ENCODE measurements at regions not wholly inside any gene's neighbourhood (a gene's known extent, or its start where the extent isn't known, plus 50 kb on each side); places are given as distances from the start of the nearest gene placed in this dataset.

DNA sequence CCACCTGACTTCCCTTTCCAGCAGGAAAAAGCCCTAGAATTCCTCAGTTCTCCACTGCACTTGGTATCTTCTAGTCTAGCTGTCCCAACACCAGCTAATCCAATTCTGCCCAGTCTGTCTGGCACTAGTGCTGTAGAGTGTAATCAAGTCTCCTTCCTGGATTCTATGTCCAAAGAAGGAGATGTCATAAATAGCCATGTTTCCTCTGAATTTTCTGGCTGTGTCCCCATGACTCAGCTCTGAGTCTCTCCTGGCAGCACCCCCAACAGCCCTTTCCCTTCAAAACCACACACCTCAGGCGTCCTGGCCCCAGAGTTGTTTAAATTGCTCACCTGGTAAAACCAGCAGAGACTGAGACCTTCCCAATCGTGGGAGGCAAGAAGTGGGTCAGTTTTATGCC is 197.2 kb downstream of the GRXCR1 start:
- Histone ChIP-seq H3K27ac (no peak overlapping the region), H3K4me3 (no peak overlapping the region), H3K27me3 (no peaks in the 10 kb centered on the region), H3K9me3 (replicated peaks in 1 of 3) (no peaks in the 10 kb centered on the region), H3K36me3 (replicated peaks in 1 of 2) (no peaks in the 10 kb centered on the region), H3K4me1 (replicated peaks in 1 of 2) (no peaks in the 10 kb centered on the region)
- intact Hi-C loops (cut with DNase I): no loop called here
- no peak for DNase-seq
- WGBS, 4 donors: 24 to 61% (median 40%) methylated on average over 2 of the region's 2 CpGs
- TF ChIP-seq POLR2A (IDR thresholded peaks at IDR 0.05): no peak
- TF ChIP-seq, protein P1, sequence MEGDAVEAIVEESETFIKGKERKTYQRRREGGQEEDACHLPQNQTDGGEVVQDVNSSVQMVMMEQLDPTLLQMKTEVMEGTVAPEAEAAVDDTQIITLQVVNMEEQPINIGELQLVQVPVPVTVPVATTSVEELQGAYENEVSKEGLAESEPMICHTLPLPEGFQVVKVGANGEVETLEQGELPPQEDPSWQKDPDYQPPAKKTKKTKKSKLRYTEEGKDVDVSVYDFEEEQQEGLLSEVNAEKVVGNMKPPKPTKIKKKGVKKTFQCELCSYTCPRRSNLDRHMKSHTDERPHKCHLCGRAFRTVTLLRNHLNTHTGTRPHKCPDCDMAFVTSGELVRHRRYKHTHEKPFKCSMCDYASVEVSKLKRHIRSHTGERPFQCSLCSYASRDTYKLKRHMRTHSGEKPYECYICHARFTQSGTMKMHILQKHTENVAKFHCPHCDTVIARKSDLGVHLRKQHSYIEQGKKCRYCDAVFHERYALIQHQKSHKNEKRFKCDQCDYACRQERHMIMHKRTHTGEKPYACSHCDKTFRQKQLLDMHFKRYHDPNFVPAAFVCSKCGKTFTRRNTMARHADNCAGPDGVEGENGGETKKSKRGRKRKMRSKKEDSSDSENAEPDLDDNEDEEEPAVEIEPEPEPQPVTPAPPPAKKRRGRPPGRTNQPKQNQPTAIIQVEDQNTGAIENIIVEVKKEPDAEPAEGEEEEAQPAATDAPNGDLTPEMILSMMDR (IDR thresholded peaks at IDR 0.05): no peak

DNA sequence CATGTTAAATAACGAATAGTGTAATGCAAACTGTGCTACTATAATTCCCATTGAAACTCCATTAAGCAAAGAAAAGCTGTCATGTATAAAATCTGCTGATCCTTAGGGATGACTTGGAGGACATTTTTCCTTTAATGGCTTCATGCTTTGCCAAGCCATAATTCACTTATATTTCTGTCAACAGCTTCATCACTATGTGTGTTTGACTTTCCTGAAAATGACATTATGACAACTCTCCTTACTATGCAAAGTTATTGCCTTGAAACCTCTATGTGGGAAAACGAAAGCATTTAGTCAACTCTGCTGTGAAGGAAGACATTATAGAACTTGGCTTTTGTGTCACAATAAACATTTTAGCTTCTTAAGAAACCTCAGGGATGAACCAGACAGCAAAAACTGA is 210.5 kb downstream of the GRXCR1 start:
- Histone ChIP-seq H3K4me3 (no peak overlapping the region), H3K9me3 (replicated peaks in 1 of 3) (no peaks in the 10 kb centered on the region), H3K36me3 (replicated peaks in 1 of 2) (no peaks in the 10 kb centered on the region), H3K27me3 (no peaks in the 10 kb centered on the region), H3K4me1 (replicated peaks in 1 of 2) (no peaks in the 10 kb centered on the region), H3K27ac (no peak overlapping the region)
- intact Hi-C loops (cut with DNase I): no loop called here
- 31 to 47% (median 41%) methylated on average over 2 of the region's 2 CpGs for WGBS, 4 donors
- TF ChIP-seq, protein P1 (IDR thresholded peaks at IDR 0.05): no peak
- no peak for TF ChIP-seq POLR2A (IDR thresholded peaks at IDR 0.05)
- DNase-seq: no peak

DNA sequence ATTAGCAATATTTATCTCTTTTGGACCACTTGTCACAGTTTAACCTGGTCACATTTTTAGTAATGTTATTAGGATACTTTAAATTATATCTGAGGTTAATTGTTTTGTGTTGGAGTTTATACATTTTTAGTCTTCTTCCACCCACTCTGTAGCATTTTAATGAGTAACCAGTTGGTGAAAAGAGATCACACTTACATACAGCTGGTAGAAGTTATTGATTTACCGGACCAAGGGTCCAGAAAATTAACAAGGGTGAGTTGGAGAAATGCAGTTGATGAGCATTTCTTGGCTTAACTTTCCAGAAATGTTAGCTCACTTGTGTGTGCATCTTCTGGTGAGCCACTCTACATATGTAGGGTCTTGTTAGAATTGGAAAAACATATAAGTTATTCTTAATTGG is 219.6 kb downstream of the GRXCR1 start:
- WGBS, 4 donors: 44 to 93% (median 85%) methylated on average over 1 of the region's 1 CpG
- DNase-seq: no peak
- H3K4me1 ChIP-seq (replicated peaks in 1 of 2): no peaks in the 10 kb centered on the region
- H3K9me3 ChIP-seq (replicated peaks in 1 of 3): no peaks in the 10 kb centered on the region
- no peak overlapping the region for H3K4me3 ChIP-seq
- no peaks in the 10 kb centered on the region for H3K36me3 ChIP-seq (replicated peaks in 1 of 2)
- intact Hi-C loops (cut with DNase I): no loop called here
- H3K27ac ChIP-seq: no peak overlapping the region
- TF ChIP-seq, protein P1 (IDR thresholded peaks at IDR 0.05): no peak
- no peak for TF ChIP-seq POLR2A (IDR thresholded peaks at IDR 0.05)
- H3K27me3 ChIP-seq: no peaks in the 10 kb centered on the region

DNA sequence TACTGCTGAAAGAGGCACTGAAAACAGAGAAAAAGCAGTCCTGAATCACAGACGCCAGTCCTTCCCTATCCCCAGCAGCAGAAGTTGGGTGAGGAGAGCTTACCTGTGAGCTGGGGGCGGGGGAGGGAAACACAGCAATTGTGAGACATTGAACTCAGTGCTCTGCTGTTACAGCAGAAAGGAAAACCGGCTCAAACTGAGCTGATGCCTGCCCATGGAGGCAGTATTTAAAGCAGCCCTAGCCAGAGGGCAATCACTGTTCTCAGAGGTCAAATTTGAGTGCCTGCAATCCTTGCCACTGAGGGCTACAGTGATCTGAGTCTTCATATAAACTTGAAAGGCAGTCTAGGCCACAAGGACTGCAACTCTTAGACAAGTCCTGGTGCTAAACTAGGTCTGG is 220.7 kb downstream of the GRXCR1 start:
- no peak overlapping the region for H3K4me3 ChIP-seq
- no peak overlapping the region for H3K27ac ChIP-seq
- intact Hi-C loops (cut with DNase I): no loop called here
- no peak for TF ChIP-seq POLR2A (IDR thresholded peaks at IDR 0.05)
- TF ChIP-seq, protein P1 (IDR thresholded peaks at IDR 0.05): no peak
- DNase-seq: no peak
- H3K27me3 ChIP-seq: no peaks in the 10 kb centered on the region
- no peaks in the 10 kb centered on the region for H3K4me1 ChIP-seq (replicated peaks in 1 of 2)
- 44 to 58% (median 51%) methylated on average over 3 of the region's 3 CpGs for WGBS, 4 donors
- H3K36me3 ChIP-seq (replicated peaks in 1 of 2): no peaks in the 10 kb centered on the region
- no peaks in the 10 kb centered on the region for H3K9me3 ChIP-seq (replicated peaks in 1 of 3)

All from adrenal gland (tissue), 9 donors.